ENCODE measurements at regions not wholly inside any gene's neighbourhood (a gene's known extent, or its start where the extent isn't known, plus 50 kb on each side); places are given as distances from the start of the nearest gene placed in this dataset.

- no peaks in the 10 kb centered on the region for H3K9me3 ChIP-seq (ENCODE audit: control insufficient read depth, insufficient read depth, low read depth, low read length)
- H3K36me3 ChIP-seq (ENCODE audit: control insufficient read depth in 2 of 2, insufficient read depth in 1 of 2, low read length in 2 of 2), result no peaks in the 10 kb centered on the region
- CTCF ChIA-PET, result interaction anchor here (0.5 to 1.5 kb wide), 3 partner anchors 24 to 1483 kb away, joined by 3 to 4 read pairs (median 4); no protein-coding TSS in a partner anchor
- POLR2A ChIA-PET, result no interaction called here
- H3K4me1 ChIP-seq (ENCODE audit: control insufficient read depth, insufficient read depth, low read length), result no peaks in the 10 kb centered on the region
- H3K27ac ChIP-seq (ENCODE audit: extremely low read depth, low read depth, low read length), result no peak overlapping the region
- TF ChIP-seq YY2 (tag by site-specific recombination; IDR thresholded peaks at IDR 0.05), result no peak
- TF ChIP-seq PATZ1 (tag by site-specific recombination; IDR thresholded peaks at IDR 0.05), result no peak
- no peak for TF ChIP-seq ZNF571 (tag by site-specific recombination; IDR thresholded peaks at IDR 0.05)
- no peak for TF ChIP-seq REPIN1 (tag by site-specific recombination; IDR thresholded peaks at IDR 0.05; ENCODE audit: low read depth)
- TF ChIP-seq ZNF175 (tag by site-specific recombination; IDR thresholded peaks at IDR 0.05), result no peak
- no peak for TF ChIP-seq ZNF155 (tag by site-specific recombination; IDR thresholded peaks at IDR 0.05)
- no peak for TF ChIP-seq ZNF513 (tag by site-specific recombination; IDR thresholded peaks at IDR 0.05)
- no peak for TF ChIP-seq ZFP41 (tag by site-specific recombination; IDR thresholded peaks at IDR 0.05; ENCODE audit: borderline replicate concordance)
- TF ChIP-seq SALL2 (tag by site-specific recombination; IDR thresholded peaks at IDR 0.05; ENCODE audit: borderline replicate concordance), result no peak
- no peak for TF ChIP-seq ZNF76 (tag by site-specific recombination; IDR thresholded peaks at IDR 0.05; ENCODE audit: borderline replicate concordance, low read depth)
- TF ChIP-seq ZNF449 (tag by site-specific recombination; IDR thresholded peaks at IDR 0.05), result no peak
- no peak for TF ChIP-seq INSM2 (tag by site-specific recombination; IDR thresholded peaks at IDR 0.05)
- TF ChIP-seq ZNF202 (tag by site-specific recombination; IDR thresholded peaks at IDR 0.05; ENCODE audit: borderline replicate concordance), result no peak
- no peak for TF ChIP-seq ZBTB7A (tag by site-specific recombination; IDR thresholded peaks at IDR 0.05; ENCODE audit: low read depth)
- TF ChIP-seq SCRT2 (tag by site-specific recombination; IDR thresholded peaks at IDR 0.05), result no peak
- TF ChIP-seq ZNF629 (tag by site-specific recombination; IDR thresholded peaks at IDR 0.05), result no peak
- no peak for TF ChIP-seq ZNF792 (tag by site-specific recombination; IDR thresholded peaks at IDR 0.05)
- no peak for TF ChIP-seq ZNF830 (tag by site-specific recombination; IDR thresholded peaks at IDR 0.05; ENCODE audit: low read depth)
- TF ChIP-seq ZSCAN16 (tag by site-specific recombination; IDR thresholded peaks at IDR 0.05), result no peak
- TF ChIP-seq KLF17 (tag by site-specific recombination; IDR thresholded peaks at IDR 0.05), result no peak
- H3K4me3 ChIP-seq (ENCODE audit: low read depth, low read length), result no peak overlapping the region
Measured at GRCh38 chr12:132390287-132391076, 61.1 kb upstream of the GALNT9 start.

All from HEK293 (cell line).